Epithelial cell of esophagus (primary cell): ENCODE measurements at regions not wholly inside any gene's neighbourhood (a gene's known extent, or its start where the extent isn't known, plus 50 kb on each side); places are given as distances from the start of the nearest gene placed in this dataset.

Experiments
- DNase-seq: peaks from one replicate; pipeline ENCODE4 v3.0.0; 2010; ENCODE audit warnings: low read depth
- H3K4me3 ChIP-seq: 2 replicates; pipeline ENCODE4 v1.5.1; 2011; ENCODE audit warnings: mild to moderate bottlenecking, low read length, control low read depth
- TF ChIP-seq, protein P1 (sequence below): IDR thresholded peaks from 2 replicates; pipeline ENCODE4 v1.5.1; 2011; ENCODE audit warnings: low read depth, mild to moderate bottlenecking, low read length, control low read depth, inconsistent platforms; ENCODE audit not compliant: insufficient read depth; ENCODE audit errors: missing control alignments

DNA sequence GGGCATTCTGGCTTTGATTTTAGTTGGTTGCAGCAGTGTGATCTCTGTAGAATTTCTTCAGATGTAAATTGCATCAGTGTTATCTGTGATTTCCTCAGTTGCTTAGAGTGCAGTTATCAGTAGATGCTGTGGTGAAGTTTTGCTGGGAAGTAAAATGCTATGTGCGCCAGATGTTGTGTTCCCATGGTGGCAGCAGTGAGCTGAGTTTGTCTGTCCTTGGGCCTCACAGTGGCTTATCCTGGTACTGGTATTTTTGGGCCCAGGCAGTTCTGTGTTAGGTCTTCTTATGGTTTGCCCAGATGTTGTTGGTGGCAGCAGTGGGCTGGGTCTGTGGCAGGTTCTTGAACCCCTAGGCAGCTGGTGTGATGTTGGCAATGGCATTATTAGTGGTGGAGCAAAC is 1242.1 kb downstream of the PLA2G4A start:
- no peak for DNase-seq
- TF ChIP-seq, protein P1, sequence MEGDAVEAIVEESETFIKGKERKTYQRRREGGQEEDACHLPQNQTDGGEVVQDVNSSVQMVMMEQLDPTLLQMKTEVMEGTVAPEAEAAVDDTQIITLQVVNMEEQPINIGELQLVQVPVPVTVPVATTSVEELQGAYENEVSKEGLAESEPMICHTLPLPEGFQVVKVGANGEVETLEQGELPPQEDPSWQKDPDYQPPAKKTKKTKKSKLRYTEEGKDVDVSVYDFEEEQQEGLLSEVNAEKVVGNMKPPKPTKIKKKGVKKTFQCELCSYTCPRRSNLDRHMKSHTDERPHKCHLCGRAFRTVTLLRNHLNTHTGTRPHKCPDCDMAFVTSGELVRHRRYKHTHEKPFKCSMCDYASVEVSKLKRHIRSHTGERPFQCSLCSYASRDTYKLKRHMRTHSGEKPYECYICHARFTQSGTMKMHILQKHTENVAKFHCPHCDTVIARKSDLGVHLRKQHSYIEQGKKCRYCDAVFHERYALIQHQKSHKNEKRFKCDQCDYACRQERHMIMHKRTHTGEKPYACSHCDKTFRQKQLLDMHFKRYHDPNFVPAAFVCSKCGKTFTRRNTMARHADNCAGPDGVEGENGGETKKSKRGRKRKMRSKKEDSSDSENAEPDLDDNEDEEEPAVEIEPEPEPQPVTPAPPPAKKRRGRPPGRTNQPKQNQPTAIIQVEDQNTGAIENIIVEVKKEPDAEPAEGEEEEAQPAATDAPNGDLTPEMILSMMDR = no peak
- H3K4me3 ChIP-seq = no peak overlapping the region

DNA sequence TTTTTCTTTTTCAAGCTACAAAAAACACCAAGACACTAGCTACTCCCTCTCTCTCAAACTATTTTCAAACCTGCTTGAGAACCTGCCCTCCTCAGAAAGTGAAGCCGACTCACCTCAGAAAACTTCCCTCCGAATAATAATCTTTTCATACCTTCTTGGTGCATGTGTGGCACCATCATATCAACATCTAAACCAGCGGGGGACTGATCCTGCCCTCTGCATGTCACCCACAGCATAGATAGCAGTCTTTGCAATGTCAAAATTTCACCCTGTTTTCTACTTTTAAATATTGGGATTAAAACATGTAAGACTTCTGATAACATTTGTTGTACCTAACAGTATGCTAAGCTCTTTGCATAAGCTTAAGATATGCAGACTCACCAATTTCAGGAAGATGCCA is 1260.3 kb downstream of the PLA2G4A start:
- no peak for DNase-seq
- TF ChIP-seq, protein P1 = no peak
- H3K4me3 ChIP-seq = no peak overlapping the region

DNA sequence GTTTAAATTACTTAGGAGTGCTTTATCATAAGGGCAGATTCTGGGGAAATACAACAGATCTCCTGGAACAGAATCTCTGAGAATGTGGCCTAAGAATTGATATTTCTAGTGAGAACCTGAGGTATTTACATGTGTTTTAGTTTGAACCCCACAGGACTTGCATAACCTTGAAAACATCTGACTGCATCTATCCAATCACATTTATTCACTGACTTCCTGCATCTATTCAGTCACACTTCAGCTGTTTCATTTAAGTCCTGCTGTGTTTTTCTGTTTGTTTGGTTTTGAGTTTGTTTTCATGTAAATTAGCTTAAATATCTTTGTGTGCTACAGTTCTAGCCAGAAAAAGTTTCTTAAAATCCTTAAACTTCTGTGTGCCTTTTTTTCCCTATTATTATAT is 1260.7 kb downstream of the PLA2G4A start:
- TF ChIP-seq, protein P1 = no peak
- no peak for DNase-seq
- H3K4me3 ChIP-seq = no peak overlapping the region

DNA sequence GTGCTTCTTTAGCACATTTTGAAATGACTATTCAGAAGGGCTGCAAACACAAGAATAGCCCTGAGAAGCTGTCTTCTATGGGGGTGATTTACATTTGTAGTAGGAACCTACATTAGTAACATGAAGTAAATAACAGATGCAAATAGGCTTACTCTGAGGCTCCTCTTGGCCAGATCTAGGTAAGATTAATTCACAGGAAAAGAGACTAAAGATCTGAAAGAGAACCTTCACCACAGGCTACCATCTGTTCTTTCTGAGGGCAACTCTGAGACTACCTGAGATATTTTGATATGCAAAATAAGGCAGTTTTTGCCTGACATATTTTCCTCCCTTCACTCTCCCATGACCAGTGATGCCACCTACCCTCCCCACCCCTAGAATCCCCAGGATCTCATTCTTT is 1267.8 kb downstream of the PLA2G4A start:
- TF ChIP-seq, protein P1 = no peak
- no peak for DNase-seq
- H3K4me3 ChIP-seq = no peak overlapping the region

DNA sequence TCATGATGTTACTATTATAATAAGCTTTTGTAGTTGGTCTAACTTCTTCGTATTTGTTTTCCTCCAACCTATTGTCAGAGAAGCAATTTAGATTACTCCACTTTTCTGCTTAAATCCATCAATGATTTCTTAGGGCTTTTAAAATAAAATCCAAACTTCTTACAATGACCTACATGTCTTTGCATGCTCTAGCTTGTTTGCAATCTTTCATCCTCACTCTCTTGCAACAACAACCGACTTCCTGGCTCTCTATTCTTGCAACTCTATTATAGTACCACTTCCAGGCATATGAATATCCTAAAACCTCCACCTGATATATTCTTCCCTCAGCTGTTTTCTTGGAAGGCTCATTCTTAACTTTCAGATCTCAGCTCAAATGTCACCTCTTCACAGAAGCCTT is 1288.7 kb downstream of the PLA2G4A start:
- TF ChIP-seq, protein P1 = no peak
- DNase-seq = peak; percentile 73
- no peak overlapping the region for H3K4me3 ChIP-seq

DNA sequence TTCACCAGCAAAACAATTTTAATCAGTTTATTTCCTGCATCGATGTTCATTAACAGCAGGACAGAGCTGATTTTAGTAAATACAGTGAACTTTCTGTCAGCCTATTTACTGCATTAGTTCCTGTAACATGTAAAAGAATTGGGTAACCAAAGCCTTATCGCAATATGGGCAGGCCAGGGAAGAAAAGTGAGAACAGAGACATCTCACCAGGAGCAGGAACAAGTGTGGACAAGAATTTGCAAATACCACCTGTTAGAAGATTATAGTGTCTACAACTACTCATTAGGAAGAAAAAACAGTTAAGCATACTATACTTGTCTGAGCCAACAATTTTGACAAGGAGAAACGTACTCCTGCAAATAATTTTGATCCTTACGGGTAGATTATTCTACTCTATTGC is 1293.9 kb downstream of the PLA2G4A start:
- no peak overlapping the region for H3K4me3 ChIP-seq
- TF ChIP-seq, protein P1 = no peak

DNA sequence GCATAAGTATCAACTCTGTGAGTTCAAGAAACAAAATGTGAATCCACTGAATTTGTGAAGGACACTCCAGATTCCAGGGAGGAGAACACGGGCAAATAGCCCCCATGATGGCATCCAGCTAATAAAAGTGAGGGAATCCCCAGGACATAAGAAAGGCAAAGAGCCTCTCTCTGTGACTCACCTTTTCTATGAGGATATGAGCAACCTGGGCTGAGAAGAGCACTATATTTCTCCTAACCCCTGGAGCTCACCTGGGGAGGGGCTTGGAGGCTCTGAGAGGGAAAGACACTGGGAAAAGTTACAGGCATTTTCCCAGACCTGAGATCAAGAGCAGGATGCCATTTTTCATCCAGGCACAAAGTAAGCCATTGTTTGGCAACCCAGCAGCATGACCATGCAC is 1298.8 kb downstream of the PLA2G4A start:
- peak; percentile 49 for DNase-seq
- TF ChIP-seq, protein P1 = no peak
- H3K4me3 ChIP-seq = no peak overlapping the region

More for the DNA sequence above, 1293.9 kb downstream of the PLA2G4A start:
- peak; percentile 83 for DNase-seq
